D721Med (cell line): ENCODE measurements at regions not wholly inside any gene's neighbourhood (a gene's known extent, or its start where the extent isn't known, plus 50 kb on each side); places are given as distances from the start of the nearest gene placed in this dataset.

Experiments
- DNase-seq: peaks from one replicate; pipeline ENCODE4 v3.0.0; 2011; ENCODE audit warnings: low spot score; ENCODE audit not compliant: insufficient read length
- FAIRE-seq: peaks from 2 replicates; lab custom pipeline; 2011; peaks lifted over from hg19 to GRCh38; lab: Jason Lieb, UNC
- CTCF ChIP-seq: IDR thresholded peaks from 2 replicates; pipeline ENCODE4 v1.5.1; 2012; ENCODE audit warnings: mild to moderate bottlenecking, control low read depth; ENCODE audit not compliant: insufficient read depth; ENCODE audit errors: missing control alignments

DNA sequence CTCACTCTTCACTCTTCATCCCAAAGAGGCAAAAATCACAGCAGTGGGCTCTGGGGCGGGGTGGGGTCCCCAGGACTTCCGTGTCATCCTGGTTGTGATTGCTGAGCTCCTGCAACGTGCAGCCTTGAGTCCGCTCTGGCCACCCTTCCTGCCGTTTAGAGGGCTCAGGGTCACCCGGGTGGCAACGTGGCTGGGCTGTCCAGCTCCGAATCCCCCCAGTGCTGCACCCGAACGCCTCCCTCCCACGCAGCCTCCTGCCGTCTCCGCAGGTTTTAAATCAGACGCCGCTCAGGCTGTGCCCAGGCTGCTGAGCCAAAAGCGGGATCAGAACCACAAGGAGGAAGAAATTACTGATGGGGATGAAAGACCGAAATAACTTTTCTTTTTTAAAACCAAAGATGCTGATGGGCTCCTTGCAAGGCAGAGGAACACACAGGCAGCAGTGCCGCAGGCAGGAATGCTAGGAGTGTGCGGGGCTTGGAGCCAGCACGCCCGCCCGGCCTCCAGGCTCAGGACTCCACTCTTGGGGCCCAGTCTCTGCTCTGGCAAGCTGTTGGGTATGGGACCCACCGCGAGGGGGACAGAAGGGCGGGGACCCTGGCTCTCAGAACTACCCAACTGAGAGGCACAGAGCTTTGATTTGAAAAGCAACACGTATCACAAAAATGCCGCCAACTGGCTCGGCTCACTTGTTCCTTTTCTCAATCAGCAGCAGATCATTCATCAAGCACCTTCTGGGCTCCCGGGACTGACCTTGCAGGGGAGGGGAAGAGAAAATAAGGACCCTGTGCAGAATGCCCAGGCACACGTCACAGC lies 313.0 kb downstream of the CTTN start:
- FAIRE-seq (no peak), DNase-seq (no peak)
- no peak for TF ChIP-seq CTCF

GRCh38 chr11:70711911-70712185 lies 313.5 kb downstream of the CTTN start:
- TF ChIP-seq CTCF, result no peak
- DNase-seq, result no peak
- no peak for FAIRE-seq

DNA sequence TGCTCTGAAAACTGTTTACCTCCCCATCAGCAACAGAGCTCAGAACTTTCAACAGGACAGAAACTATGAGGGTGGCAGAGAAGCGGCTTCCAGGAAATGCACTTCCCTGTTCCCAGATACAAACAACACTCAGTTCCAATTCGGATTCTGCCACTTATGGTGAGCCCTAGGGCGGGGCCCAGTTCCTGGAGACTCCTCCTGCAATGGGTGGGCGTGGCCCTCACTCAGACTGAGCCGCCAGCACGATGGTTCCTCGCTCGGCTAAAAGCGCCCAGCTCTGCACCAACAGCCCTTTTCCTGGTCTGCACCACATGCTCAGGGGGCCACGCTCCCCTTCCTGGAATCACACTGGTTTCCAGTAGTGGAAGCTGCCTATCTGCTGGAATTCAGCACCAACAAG lies 314.1 kb downstream of the CTTN start:
- FAIRE-seq, result no peak
- no peak for DNase-seq
- TF ChIP-seq CTCF, result no peak

DNA sequence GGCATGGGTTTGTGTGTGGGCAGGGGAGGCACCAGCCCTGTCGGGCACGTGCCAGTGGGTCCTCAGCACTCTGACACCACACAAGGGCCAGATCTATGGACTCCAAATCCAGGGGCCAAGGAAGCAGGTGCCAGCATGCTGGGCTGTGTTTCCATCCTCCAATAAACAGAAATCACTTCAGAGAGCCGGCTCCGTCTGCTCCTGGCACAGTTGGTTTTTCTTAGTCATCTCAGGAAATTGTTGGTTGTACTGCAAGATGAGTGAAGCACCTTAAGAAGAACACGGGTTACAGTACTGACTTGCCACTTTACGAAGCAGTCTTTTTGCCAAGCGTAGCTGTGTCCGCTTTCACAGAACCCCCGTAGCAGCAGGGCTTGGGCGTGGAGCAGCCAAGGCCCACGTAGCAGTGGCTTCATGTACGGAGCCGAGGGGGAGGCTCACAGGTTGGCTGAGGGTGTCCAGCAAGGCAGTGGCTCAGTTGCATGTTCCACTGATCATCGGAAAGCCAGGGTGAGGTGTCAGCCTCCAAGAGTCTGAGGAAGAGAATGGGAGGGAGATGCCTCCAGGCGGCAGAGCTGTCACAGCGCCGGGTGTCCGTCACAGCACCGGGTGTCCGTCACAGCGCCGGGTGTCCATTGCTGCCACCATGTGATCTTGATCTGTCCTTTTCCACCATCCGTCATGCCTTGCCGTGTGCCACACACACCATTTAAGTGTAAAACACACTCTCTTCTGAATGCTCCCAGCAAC lies 314.9 kb downstream of the CTTN start:
- no peak for FAIRE-seq

DNA sequence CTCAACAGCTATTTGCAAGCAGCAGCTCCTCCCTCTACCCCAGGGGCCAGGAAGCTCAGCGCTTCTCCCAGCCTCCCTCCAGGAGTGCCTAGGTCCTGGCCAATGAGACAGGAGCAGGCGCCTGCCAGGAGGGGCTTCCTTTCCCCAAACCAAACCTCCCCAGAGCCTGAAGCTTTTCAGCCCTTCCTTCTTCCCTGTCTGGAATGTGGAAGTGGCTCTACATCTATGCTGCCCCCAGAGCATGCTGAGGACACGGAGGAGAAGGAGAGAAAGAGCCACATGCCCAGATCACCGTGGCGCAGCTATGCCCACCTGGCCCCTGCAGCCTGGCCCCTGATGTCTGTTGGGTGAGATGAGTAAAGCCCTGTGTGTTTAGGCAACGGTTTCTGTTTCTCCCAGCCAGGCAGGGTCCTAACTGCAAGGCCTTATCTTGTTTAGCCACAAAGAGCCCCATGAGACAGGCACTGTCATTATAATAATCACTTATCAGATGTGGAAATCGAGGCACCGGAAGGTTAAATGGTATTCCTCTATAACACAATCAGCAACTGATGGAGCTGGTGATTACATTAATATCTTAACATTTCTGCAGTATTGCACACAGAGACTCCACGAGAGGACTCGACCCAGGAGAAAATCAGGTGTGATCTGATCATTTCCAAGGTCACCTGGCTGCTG lies 315.8 kb downstream of the CTTN start:
- no peak for TF ChIP-seq CTCF
- FAIRE-seq (no peak), DNase-seq (no peak)

More for the DNA sequence above, 314.9 kb downstream of the CTTN start:
- DNase-seq, result no peak
- no peak for TF ChIP-seq CTCF

DNA sequence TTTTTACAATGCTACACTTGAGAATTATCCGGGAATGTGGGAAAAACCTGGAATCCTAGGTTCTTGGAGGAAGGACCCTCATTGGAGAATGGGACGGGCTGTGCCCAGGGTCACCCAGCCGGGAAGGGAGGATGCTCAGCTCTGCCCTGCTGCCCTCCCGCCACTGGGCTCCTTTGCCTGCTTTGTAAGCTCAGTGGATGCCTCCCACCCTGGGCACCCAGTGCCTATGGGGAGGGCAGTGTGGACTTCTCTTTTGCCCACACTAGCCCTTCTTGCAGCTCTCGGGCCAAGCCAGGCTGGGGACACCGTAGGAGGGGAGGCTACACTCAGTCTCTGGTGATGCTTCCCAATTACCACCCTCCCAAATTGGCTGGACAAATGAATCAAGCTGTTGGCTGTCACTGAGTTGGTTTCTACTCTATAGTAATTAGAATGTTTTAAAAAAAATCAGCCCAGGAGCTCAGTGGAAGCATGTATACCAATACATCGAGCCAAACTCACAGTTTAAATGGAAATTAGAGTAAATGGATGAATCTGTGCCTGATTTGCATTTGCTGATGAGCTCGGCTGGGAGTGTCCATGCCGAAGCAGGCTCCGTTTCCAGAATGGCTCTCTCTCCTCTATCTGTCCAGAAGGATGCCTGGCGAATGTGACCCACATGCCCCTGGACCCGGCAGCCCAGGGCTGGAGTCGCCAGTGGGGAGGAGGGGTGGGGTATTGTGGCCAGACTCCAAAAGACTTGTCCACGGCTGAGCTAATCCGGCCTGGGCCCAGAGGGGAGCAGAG lies 317.0 kb downstream of the CTTN start:
- no peak for FAIRE-seq
- no peak for TF ChIP-seq CTCF
- no peak for DNase-seq
